ENCODE measurements at regions not wholly inside any gene's neighbourhood (a gene's known extent, or its start where the extent isn't known, plus 50 kb on each side); places are given as distances from the start of the nearest gene placed in this dataset.
"Not testable (repeated sequence)": the region's sequence is repeated elsewhere in the genome, so short reads cannot be mapped to it uniquely, and the experiment has no call there.

DNA sequence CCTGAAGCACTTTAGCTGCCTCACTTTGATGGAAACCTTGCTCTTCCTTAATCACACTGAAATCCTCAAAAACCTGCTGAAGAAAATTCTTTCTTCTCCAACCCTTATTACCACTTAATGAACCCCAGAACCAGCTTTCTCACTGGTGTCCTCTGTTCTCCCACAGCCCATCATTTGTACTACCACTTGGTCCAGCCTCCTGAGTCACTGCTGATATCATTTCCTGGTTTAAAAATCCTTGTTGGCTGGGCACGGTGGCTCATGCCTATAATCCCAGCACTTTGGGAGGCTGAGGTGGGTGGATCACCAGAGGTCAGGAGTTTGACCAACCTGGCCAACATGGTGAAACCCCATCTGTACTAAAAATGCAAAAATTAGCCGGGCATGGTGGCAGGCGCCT is 418.6 kb upstream of the KCNMB2 start:
- ChIA-PET CTCF (no interaction called here), POLR2A (no interaction called here)
- Histone ChIP-seq H3K4me3 (ENCODE audit: control extremely low read depth in 1 of 5, extremely low read depth in 1 of 5, insufficient read depth in 1 of 5, low read depth in 2 of 5, low read length in 4 of 5) (no peak overlapping the region), H2AFZ (ENCODE audit: insufficient read depth, low read depth, low read length, poor library complexity, severe bottlenecking) (no peak overlapping the region), H3K4me1 (ENCODE audit: control insufficient read depth in 2 of 2, insufficient read depth in 2 of 2, low read length in 2 of 2) (no peaks in the 10 kb centered on the region), H3K4me2 (replicated peaks; ENCODE audit: low read depth, low read length, poor library complexity, severe bottlenecking) (no peak overlapping the region), H3K9me3 (ENCODE audit: control extremely low read depth in 1 of 3, control insufficient read depth in 2 of 3, insufficient read depth in 1 of 3, low read length in 2 of 3) (no peaks in the 10 kb centered on the region), H3K27me3 (replicated peaks in 1 of 4; ENCODE audit: control extremely low read depth in 1 of 4, control insufficient read depth in 3 of 4, insufficient read depth in 4 of 4, low read length in 3 of 4) (no peaks in the 10 kb centered on the region), H4K20me1 (ENCODE audit: control insufficient read depth, insufficient read depth, low read length, poor library complexity, severe bottlenecking) (no peaks in the 10 kb centered on the region), H3K27ac (ENCODE audit: low read length in 2 of 2) (no peak overlapping the region), H3K9ac (ENCODE audit: low read length) (no peak overlapping the region), H3K79me2 (ENCODE audit: control insufficient read depth, insufficient read depth, low read length) (no peaks in the 10 kb centered on the region), H3K36me3 (replicated peaks in 1 of 2; ENCODE audit: control extremely low read depth in 1 of 2, control insufficient read depth in 1 of 2, extremely low read depth in 1 of 2, insufficient read depth in 2 of 2, low read length in 1 of 2) (no peaks in the 10 kb centered on the region)
- DNase-seq: no peak
- WGBS (ENCODE audit: insufficient coverage): no CpG with 5 or more reads among the region's 3 CpGs
- Mint-ChIP-seq H3K27ac (no peak overlapping the region), H3K4me3 (no peak overlapping the region), H3K9me3 (ENCODE audit: insufficient read depth) (no peaks in the 10 kb centered on the region), H3K4me1 (no peaks in the 10 kb centered on the region), H3K27me3 (peaks cover 3% of the 10 kb centered on the region)
- intact Hi-C loops (cut with micrococcal nuclease): no loop called here
- TF ChIP-seq, protein P1, sequence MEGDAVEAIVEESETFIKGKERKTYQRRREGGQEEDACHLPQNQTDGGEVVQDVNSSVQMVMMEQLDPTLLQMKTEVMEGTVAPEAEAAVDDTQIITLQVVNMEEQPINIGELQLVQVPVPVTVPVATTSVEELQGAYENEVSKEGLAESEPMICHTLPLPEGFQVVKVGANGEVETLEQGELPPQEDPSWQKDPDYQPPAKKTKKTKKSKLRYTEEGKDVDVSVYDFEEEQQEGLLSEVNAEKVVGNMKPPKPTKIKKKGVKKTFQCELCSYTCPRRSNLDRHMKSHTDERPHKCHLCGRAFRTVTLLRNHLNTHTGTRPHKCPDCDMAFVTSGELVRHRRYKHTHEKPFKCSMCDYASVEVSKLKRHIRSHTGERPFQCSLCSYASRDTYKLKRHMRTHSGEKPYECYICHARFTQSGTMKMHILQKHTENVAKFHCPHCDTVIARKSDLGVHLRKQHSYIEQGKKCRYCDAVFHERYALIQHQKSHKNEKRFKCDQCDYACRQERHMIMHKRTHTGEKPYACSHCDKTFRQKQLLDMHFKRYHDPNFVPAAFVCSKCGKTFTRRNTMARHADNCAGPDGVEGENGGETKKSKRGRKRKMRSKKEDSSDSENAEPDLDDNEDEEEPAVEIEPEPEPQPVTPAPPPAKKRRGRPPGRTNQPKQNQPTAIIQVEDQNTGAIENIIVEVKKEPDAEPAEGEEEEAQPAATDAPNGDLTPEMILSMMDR (IDR thresholded peaks at IDR 0.05): no peak
- TF ChIP-seq EZH2 (IDR thresholded peaks at IDR 0.05; ENCODE audit: borderline replicate concordance, insufficient read depth, low read depth, low read length, poor library complexity, severe bottlenecking): no peak
- no peak for ATAC-seq (ENCODE audit: low read depth)

DNA sequence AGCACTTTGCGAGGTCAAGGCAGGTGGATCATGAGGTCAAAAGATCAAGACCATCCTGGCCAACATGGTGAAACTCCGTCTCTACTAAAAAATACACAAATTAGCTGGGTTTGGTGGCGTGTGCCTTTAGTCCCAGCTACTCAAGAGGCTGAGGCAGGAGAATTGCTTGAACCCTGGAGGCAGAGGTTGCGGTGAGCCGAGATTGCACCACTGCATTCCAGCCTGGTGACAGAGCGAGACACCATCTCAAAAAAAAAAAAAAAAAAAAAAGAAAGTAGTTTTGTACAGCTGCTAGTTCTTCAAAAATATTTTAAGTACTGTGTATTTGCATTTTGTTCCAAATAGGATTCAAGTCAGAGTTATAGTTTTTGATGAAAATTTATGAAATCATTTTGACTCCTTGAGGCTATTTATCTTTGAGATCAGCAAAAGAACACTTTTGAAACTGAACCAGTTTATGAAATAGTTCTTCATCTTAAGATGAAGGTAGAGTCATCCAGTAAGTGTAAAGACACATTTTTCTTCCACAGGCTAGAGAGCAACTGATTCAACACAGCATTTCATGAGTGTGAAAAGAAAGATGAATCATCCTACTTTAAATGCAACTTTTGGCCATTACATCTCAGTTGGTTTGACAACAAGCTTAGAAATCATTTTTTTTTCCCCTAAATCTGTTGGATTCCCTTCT is 416.5 kb upstream of the KCNMB2 start:
- H3K27ac ChIP-seq (ENCODE audit: low read length in 2 of 2); H3K27me3 ChIP-seq (replicated peaks in 1 of 4; ENCODE audit: control extremely low read depth in 1 of 4, control insufficient read depth in 3 of 4, insufficient read depth in 4 of 4, low read length in 3 of 4); POLR2A ChIA-PET; DNase-seq; H2AFZ ChIP-seq (ENCODE audit: insufficient read depth, low read depth, low read length, poor library complexity, severe bottlenecking); H3K4me3 ChIP-seq (ENCODE audit: control extremely low read depth in 1 of 5, extremely low read depth in 1 of 5, insufficient read depth in 1 of 5, low read depth in 2 of 5, low read length in 4 of 5); H3K4me1 ChIP-seq (ENCODE audit: control insufficient read depth in 2 of 2, insufficient read depth in 2 of 2, low read length in 2 of 2); ATAC-seq (ENCODE audit: low read depth); H3K9ac ChIP-seq (ENCODE audit: low read length); H3K27ac Mint-ChIP-seq; intact Hi-C loops (cut with micrococcal nuclease); H3K9me3 ChIP-seq (ENCODE audit: control extremely low read depth in 1 of 3, control insufficient read depth in 2 of 3, insufficient read depth in 1 of 3, low read length in 2 of 3); H3K4me1 Mint-ChIP-seq; CTCF ChIA-PET; H3K9me3 Mint-ChIP-seq (ENCODE audit: insufficient read depth); H3K79me2 ChIP-seq (ENCODE audit: control insufficient read depth, insufficient read depth, low read length); H3K27me3 Mint-ChIP-seq; H3K36me3 ChIP-seq (replicated peaks in 1 of 2; ENCODE audit: control extremely low read depth in 1 of 2, control insufficient read depth in 1 of 2, extremely low read depth in 1 of 2, insufficient read depth in 2 of 2, low read length in 1 of 2); H3K4me3 Mint-ChIP-seq; H4K20me1 ChIP-seq (ENCODE audit: control insufficient read depth, insufficient read depth, low read length, poor library complexity, severe bottlenecking); H3K4me2 ChIP-seq (replicated peaks; ENCODE audit: low read depth, low read length, poor library complexity, severe bottlenecking): not testable (repeated sequence)
- WGBS (ENCODE audit: insufficient coverage): 80% methylated on average over 1 of the region's 6 CpGs
